ENCODE measurements at regions not wholly inside any gene's neighbourhood (a gene's known extent, or its start where the extent isn't known, plus 50 kb on each side); places are given as distances from the start of the nearest gene placed in this dataset.

DNA sequence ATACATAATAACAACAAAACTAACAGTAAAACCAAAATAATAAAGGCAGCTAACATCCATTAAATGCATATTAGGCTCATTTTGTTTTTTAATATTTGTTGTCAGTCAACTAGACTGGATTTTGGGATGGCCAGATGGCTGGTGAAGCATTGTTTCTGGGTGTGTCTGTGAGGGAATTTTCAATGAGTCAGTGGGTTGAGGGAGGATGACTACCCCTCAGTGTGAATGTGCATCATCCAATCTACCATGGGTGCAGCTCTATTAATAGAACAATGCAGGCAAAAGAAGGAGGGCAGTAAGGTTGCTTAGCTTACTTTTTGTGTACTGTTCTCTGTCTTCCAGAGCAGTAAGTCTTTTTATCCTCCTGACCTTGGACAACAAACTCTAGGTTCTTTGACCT is 484.2 kb upstream of the HS3ST1 start:
- TF ChIP-seq, protein P1, sequence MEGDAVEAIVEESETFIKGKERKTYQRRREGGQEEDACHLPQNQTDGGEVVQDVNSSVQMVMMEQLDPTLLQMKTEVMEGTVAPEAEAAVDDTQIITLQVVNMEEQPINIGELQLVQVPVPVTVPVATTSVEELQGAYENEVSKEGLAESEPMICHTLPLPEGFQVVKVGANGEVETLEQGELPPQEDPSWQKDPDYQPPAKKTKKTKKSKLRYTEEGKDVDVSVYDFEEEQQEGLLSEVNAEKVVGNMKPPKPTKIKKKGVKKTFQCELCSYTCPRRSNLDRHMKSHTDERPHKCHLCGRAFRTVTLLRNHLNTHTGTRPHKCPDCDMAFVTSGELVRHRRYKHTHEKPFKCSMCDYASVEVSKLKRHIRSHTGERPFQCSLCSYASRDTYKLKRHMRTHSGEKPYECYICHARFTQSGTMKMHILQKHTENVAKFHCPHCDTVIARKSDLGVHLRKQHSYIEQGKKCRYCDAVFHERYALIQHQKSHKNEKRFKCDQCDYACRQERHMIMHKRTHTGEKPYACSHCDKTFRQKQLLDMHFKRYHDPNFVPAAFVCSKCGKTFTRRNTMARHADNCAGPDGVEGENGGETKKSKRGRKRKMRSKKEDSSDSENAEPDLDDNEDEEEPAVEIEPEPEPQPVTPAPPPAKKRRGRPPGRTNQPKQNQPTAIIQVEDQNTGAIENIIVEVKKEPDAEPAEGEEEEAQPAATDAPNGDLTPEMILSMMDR (IDR thresholded peaks at IDR 0.05) = no peak
- no peak for TF ChIP-seq EZH2 (IDR thresholded peaks at IDR 0.05; ENCODE audit: borderline replicate concordance, insufficient read depth, low read depth, low read length, poor library complexity, severe bottlenecking)

Data from B cell (primary cell).